ENCODE measurements at regions not wholly inside any gene's neighbourhood (a gene's known extent, or its start where the extent isn't known, plus 50 kb on each side); places are given as distances from the start of the nearest gene placed in this dataset.

GRCh38 chr16:54597222-54597621 lies 310.6 kb upstream of the IRX3 start:
- peaks cover 12 to 33% of the 10 kb centered on the region in 2 donors for H3K27me3 Mint-ChIP-seq
- H3K9me3 Mint-ChIP-seq = peaks cover 2 to 9% of the 10 kb centered on the region in 2 donors
- H3K36me3 Mint-ChIP-seq (ENCODE audit: insufficient read depth) = no peaks in the 10 kb centered on the region
- H3K4me3 Mint-ChIP-seq = no peak overlapping the region
- ATAC-seq (replicated peaks) = no peak
- no peaks in the 10 kb centered on the region for H3K4me1 Mint-ChIP-seq (ENCODE audit: low read depth in 2 of 2)
- H3K27ac Mint-ChIP-seq = no peak overlapping the region
- no peak for DNase-seq

- no peak overlapping the region for H3K4me3 Mint-ChIP-seq
- peaks cover 0 to 9% of the 10 kb centered on the region in 2 donors for H3K9me3 Mint-ChIP-seq
- H3K4me1 Mint-ChIP-seq (ENCODE audit: low read depth in 2 of 2) = no peaks in the 10 kb centered on the region
- H3K27ac Mint-ChIP-seq = no peak overlapping the region
- no peak for ATAC-seq (replicated peaks)
- no peaks in the 10 kb centered on the region for H3K36me3 Mint-ChIP-seq (ENCODE audit: insufficient read depth)
- H3K27me3 Mint-ChIP-seq = peaks cover 13 to 31% of the 10 kb centered on the region in 2 donors
- no peak for DNase-seq
These were observed 309.0 kb upstream of the IRX3 start for GRCh38 chr16:54595621-54596020.

- DNase-seq = no peak
- H3K36me3 Mint-ChIP-seq (ENCODE audit: insufficient read depth) = no peaks in the 10 kb centered on the region
- peaks cover 0 to 9% of the 10 kb centered on the region in 2 donors for H3K9me3 Mint-ChIP-seq
- no peak for ATAC-seq (replicated peaks)
- peaks cover 13 to 31% of the 10 kb centered on the region in 2 donors for H3K27me3 Mint-ChIP-seq
- no peak overlapping the region for H3K4me3 Mint-ChIP-seq
- H3K4me1 Mint-ChIP-seq (ENCODE audit: low read depth in 2 of 2) = no peaks in the 10 kb centered on the region
- H3K27ac Mint-ChIP-seq = no peak overlapping the region
These were observed 308.2 kb upstream of the IRX3 start for GRCh38 chr16:54594601-54595391.

- Mint-ChIP-seq H3K4me1 (ENCODE audit: low read depth in 2 of 2) (no peaks in the 10 kb centered on the region), H3K4me3 (no peak overlapping the region), H3K27me3 (peaks cover 23 to 32% of the 10 kb centered on the region in 2 donors), H3K9me3 (peaks cover 0 to 17% of the 10 kb centered on the region in 2 donors), H3K27ac (no peak overlapping the region), H3K36me3 (ENCODE audit: insufficient read depth) (no peaks in the 10 kb centered on the region)
- ATAC-seq (replicated peaks) (no peak), DNase-seq (no peak)
These were observed 305.2 kb upstream of the IRX3 start for GRCh38 chr16:54591816-54592246.

- peaks cover 0 to 10% of the 10 kb centered on the region in 2 donors for H3K9me3 Mint-ChIP-seq
- no peak for DNase-seq
- H3K27me3 Mint-ChIP-seq = peaks cover 17 to 24% of the 10 kb centered on the region in 2 donors
- no peaks in the 10 kb centered on the region for H3K36me3 Mint-ChIP-seq (ENCODE audit: insufficient read depth)
- H3K27ac Mint-ChIP-seq = no peak overlapping the region
- H3K4me1 Mint-ChIP-seq (ENCODE audit: low read depth in 2 of 2) = no peaks in the 10 kb centered on the region
- H3K4me3 Mint-ChIP-seq = no peak overlapping the region
- no peak for ATAC-seq (replicated peaks)
These were observed 304.2 kb upstream of the IRX3 start for GRCh38 chr16:54590836-54591235.

- DNase-seq = no peak
- Mint-ChIP-seq H3K4me1 (ENCODE audit: low read depth in 2 of 2) (no peaks in the 10 kb centered on the region), H3K36me3 (ENCODE audit: insufficient read depth) (no peaks in the 10 kb centered on the region), H3K27ac (no peak overlapping the region), H3K9me3 (peaks cover 0 to 8% of the 10 kb centered on the region in 2 donors), H3K27me3 (peaks cover 14 to 19% of the 10 kb centered on the region in 2 donors), H3K4me3 (no peak overlapping the region)
- no peak for ATAC-seq (replicated peaks)
These were observed 302.7 kb upstream of the IRX3 start for GRCh38 chr16:54589326-54589725.

- Mint-ChIP-seq H3K4me1 (ENCODE audit: low read depth in 2 of 2) (no peaks in the 10 kb centered on the region), H3K4me3 (no peak overlapping the region), H3K27me3 (peaks cover 14 to 19% of the 10 kb centered on the region in 2 donors), H3K27ac (no peak overlapping the region), H3K36me3 (ENCODE audit: insufficient read depth) (no peaks in the 10 kb centered on the region), H3K9me3 (peaks cover 0 to 8% of the 10 kb centered on the region in 2 donors)
- ATAC-seq (replicated peaks) (no peak), DNase-seq (no peak)
These were observed 301.4 kb upstream of the IRX3 start for GRCh38 chr16:54588026-54588425.

GRCh38 chr16:54587176-54587515 lies 300.6 kb upstream of the IRX3 start:
- ATAC-seq (replicated peaks) (no peak), DNase-seq (no peak)
- no peaks in the 10 kb centered on the region for H3K4me1 Mint-ChIP-seq (ENCODE audit: low read depth in 2 of 2)
- peaks cover 14 to 19% of the 10 kb centered on the region in 2 donors for H3K27me3 Mint-ChIP-seq
- H3K36me3 Mint-ChIP-seq (ENCODE audit: insufficient read depth) = no peaks in the 10 kb centered on the region
- peaks cover 0 to 8% of the 10 kb centered on the region in 2 donors for H3K9me3 Mint-ChIP-seq
- no peak overlapping the region for H3K4me3 Mint-ChIP-seq
- H3K27ac Mint-ChIP-seq = no peak overlapping the region

- Mint-ChIP-seq H3K27me3 (peaks cover 14 to 19% of the 10 kb centered on the region in 2 donors), H3K36me3 (ENCODE audit: insufficient read depth) (no peaks in the 10 kb centered on the region), H3K27ac (no peak overlapping the region), H3K4me3 (no peak overlapping the region), H3K4me1 (ENCODE audit: low read depth in 2 of 2) (no peaks in the 10 kb centered on the region), H3K9me3 (peaks cover 0 to 8% of the 10 kb centered on the region in 2 donors)
- DNase-seq (no peak), ATAC-seq (replicated peaks) (no peak)
These were observed 300.0 kb upstream of the IRX3 start for GRCh38 chr16:54586474-54587175.

- Mint-ChIP-seq H3K36me3 (ENCODE audit: insufficient read depth) (no peaks in the 10 kb centered on the region), H3K27ac (no peak overlapping the region), H3K4me3 (no peak overlapping the region), H3K4me1 (ENCODE audit: low read depth in 2 of 2) (no peaks in the 10 kb centered on the region), H3K27me3 (peaks cover 10 to 19% of the 10 kb centered on the region in 2 donors), H3K9me3 (peaks cover 0 to 8% of the 10 kb centered on the region in 2 donors)
- ATAC-seq (replicated peaks) (no peak), DNase-seq (no peak)
These were observed 299.4 kb upstream of the IRX3 start for GRCh38 chr16:54585998-54586340.

- H3K27ac Mint-ChIP-seq = no peak overlapping the region
- no peak for ATAC-seq (replicated peaks)
- H3K9me3 Mint-ChIP-seq = peaks cover 0 to 8% of the 10 kb centered on the region in 2 donors
- no peak overlapping the region for H3K4me3 Mint-ChIP-seq
- H3K27me3 Mint-ChIP-seq = peaks cover 10 to 19% of the 10 kb centered on the region in 2 donors
- H3K36me3 Mint-ChIP-seq (ENCODE audit: insufficient read depth) = no peaks in the 10 kb centered on the region
- no peak for DNase-seq
- H3K4me1 Mint-ChIP-seq (ENCODE audit: low read depth in 2 of 2) = no peaks in the 10 kb centered on the region
These were observed 298.8 kb upstream of the IRX3 start for GRCh38 chr16:54585094-54585997.

GRCh38 chr16:54584121-54584520 lies 297.5 kb upstream of the IRX3 start:
- no peaks in the 10 kb centered on the region for H3K4me1 Mint-ChIP-seq (ENCODE audit: low read depth in 2 of 2)
- DNase-seq = no peak
- peaks cover 9 to 15% of the 10 kb centered on the region in 2 donors for H3K27me3 Mint-ChIP-seq
- H3K27ac Mint-ChIP-seq = no peak overlapping the region
- H3K4me3 Mint-ChIP-seq = no peak overlapping the region
- H3K36me3 Mint-ChIP-seq (ENCODE audit: insufficient read depth) = no peaks in the 10 kb centered on the region
- no peak for ATAC-seq (replicated peaks)
- H3K9me3 Mint-ChIP-seq = peaks cover 0 to 8% of the 10 kb centered on the region in 2 donors

- DNase-seq (no peak), ATAC-seq (replicated peaks) (no peak)
- H3K36me3 Mint-ChIP-seq (ENCODE audit: insufficient read depth) = no peaks in the 10 kb centered on the region
- H3K9me3 Mint-ChIP-seq = no peaks in the 10 kb centered on the region
- H3K4me3 Mint-ChIP-seq = no peak overlapping the region
- H3K27me3 Mint-ChIP-seq = peaks cover 17 to 26% of the 10 kb centered on the region in 2 donors
- no peaks in the 10 kb centered on the region for H3K4me1 Mint-ChIP-seq (ENCODE audit: low read depth in 2 of 2)
- H3K27ac Mint-ChIP-seq = no peak overlapping the region
These were observed 296.2 kb upstream of the IRX3 start for GRCh38 chr16:54582631-54583250.

Data from effector memory CD8-positive, alpha-beta T cell (primary cell).